A673 (cell line): ENCODE measurements at regions not wholly inside any gene's neighbourhood (a gene's known extent, or its start where the extent isn't known, plus 50 kb on each side); places are given as distances from the start of the nearest gene placed in this dataset.

ENCODE experiments used
- BruUV-seq: library from RNA; stranded (reverse); fragments of 400-500 nt; replicated peaks from 2 replicates; lab custom pipeline; 2021; lab: Mats Ljungman, UMichigan
- CTCF ChIA-PET: fragments of 300-600 bp; sonication (Branson Sonifier 250); formaldehyde crosslinking; loops from one replicate; lab custom pipeline; 2022; ENCODE audit warnings: antibody characterized with exemption; lab: Charles Lee
- POLR2A ChIA-PET: fragments of 300-600 bp; sonication (Branson Sonifier 250); formaldehyde crosslinking; loops from one replicate; lab custom pipeline; 2022; ENCODE audit warnings: antibody characterized with exemption; ENCODE audit not compliant: low non-redundant PET; lab: Charles Lee
- DNase-seq: peaks from one replicate; pipeline ENCODE4 v3.0.0-alpha.2; 2015; ENCODE audit warnings: low spot score
- H3K27ac ChIP-seq: fragments of 200-600 bp; sonication (generic); 2 replicates; pipeline ENCODE4 v1.5.1; 2016; ENCODE audit warnings: mixed run types, low read depth, mild to moderate bottlenecking, mixed read lengths, antibody characterized with exemption, low read length; ENCODE audit not compliant: poor library complexity, severe bottlenecking
- H3K27me3 ChIP-seq: fragments of 200-600 bp; sonication (generic); replicated peaks from 2 replicates; pipeline ENCODE4 v1.6.1; 2017; ENCODE audit warnings: mixed run types, low read depth, mild to moderate bottlenecking, mixed read lengths, antibody characterized with exemption, low read length; ENCODE audit not compliant: insufficient read depth, poor library complexity
- H3K36me3 ChIP-seq: fragments of 200-600 bp; sonication (generic); 2 replicates; pipeline ENCODE4 v1.6.1; 2016; ENCODE audit warnings: mixed run types, mild to moderate bottlenecking, mixed read lengths, antibody characterized with exemption, low read length; ENCODE audit not compliant: insufficient read depth, poor library complexity, severe bottlenecking
- H3K4me1 ChIP-seq: fragments of 200-600 bp; sonication (generic); 2 replicates; pipeline ENCODE4 v1.6.1; 2017; ENCODE audit warnings: mixed run types, mild to moderate bottlenecking, mixed read lengths, antibody characterized with exemption, low read length; ENCODE audit not compliant: insufficient read depth, poor library complexity, severe bottlenecking
- H3K4me3 ChIP-seq: fragments of 200-600 bp; sonication (generic); 2 replicates; pipeline ENCODE4 v1.5.1; 2016; ENCODE audit warnings: low read depth, mixed run types, mild to moderate bottlenecking, mixed read lengths, low read length; ENCODE audit not compliant: poor library complexity, severe bottlenecking
- H3K9me3 ChIP-seq: fragments of 200-600 bp; sonication (generic); 2 replicates; pipeline ENCODE4 v1.6.1; 2016; ENCODE audit warnings: mixed run types, low read depth, mild to moderate bottlenecking, mixed read lengths, antibody characterized with exemption, low read length; ENCODE audit not compliant: poor library complexity, severe bottlenecking
- CTCF ChIP-seq: fragments of 300-800, 200-600 bp; sonication (generic); conservative IDR thresholded peaks from 2 replicates; pipeline ENCODE4 v1.5.1; 2017; ENCODE audit warnings: low read depth, mild to moderate bottlenecking, antibody characterized with exemption, low read length, moderate library complexity, mixed read lengths
- EZH2 ChIP-seq: fragments of 200-600 bp; sonication (generic); IDR thresholded peaks from 2 replicates; pipeline ENCODE4 v1.6.1; 2017; ENCODE audit warnings: borderline replicate concordance, low read depth, mild to moderate bottlenecking, mixed read lengths, antibody characterized with exemption, low read length; ENCODE audit not compliant: poor library complexity, severe bottlenecking
- intact Hi-C: fragments of 100-400 bp; cut with micrococcal nuclease; formaldehyde crosslinking; loops from one replicate; pipeline ENCODE4 v1.10.0; 2022; ENCODE audit not compliant: unreplicated experiment

- Histone ChIP-seq H3K36me3 (no peaks in the 10 kb centered on the region), H3K9me3 (no peaks in the 10 kb centered on the region), H3K4me1 (no peaks in the 10 kb centered on the region), H3K27me3 (no peaks in the 10 kb centered on the region), H3K4me3 (no peak overlapping the region), H3K27ac (no peak overlapping the region)
- TF ChIP-seq CTCF: no peak
- TF ChIP-seq EZH2: no peak
- CTCF ChIA-PET: no interaction called here
- POLR2A ChIA-PET: no interaction called here
- no peak for DNase-seq
- no TSS peak for BruUV-seq
- intact Hi-C loops: loop anchor here (10.0 kb wide), 1 partner anchor 242 kb away; no protein-coding TSS in a partner anchor
Observed at GRCh38 chr12:41683023-41683422, 461.7 kb downstream of the GXYLT1 start.

- H3K4me1 ChIP-seq: no peaks in the 10 kb centered on the region
- no peak overlapping the region for H3K4me3 ChIP-seq
- intact Hi-C loops: loop anchor here (10.0 kb wide), 1 partner anchor 243 kb away; no protein-coding TSS in a partner anchor
- POLR2A ChIA-PET: no interaction called here
- TF ChIP-seq CTCF (no peak), EZH2 (no peak)
- CTCF ChIA-PET: no interaction called here
- no peak for DNase-seq
- H3K27me3 ChIP-seq: no peaks in the 10 kb centered on the region
- H3K36me3 ChIP-seq: no peaks in the 10 kb centered on the region
- no peaks in the 10 kb centered on the region for H3K9me3 ChIP-seq
- H3K27ac ChIP-seq: no peak overlapping the region
- no TSS peak for BruUV-seq
Observed at GRCh38 chr12:41681898-41682297, 462.8 kb downstream of the GXYLT1 start.

GRCh38 chr12:41680155-41680554 lies 464.5 kb downstream of the GXYLT1 start:
- H3K27ac ChIP-seq: no peak overlapping the region
- ChIA-PET POLR2A (no interaction called here), CTCF (no interaction called here)
- DNase-seq: no peak
- intact Hi-C loops: loop anchor here (10.0 kb wide), 1 partner anchor 245 kb away; no protein-coding TSS in a partner anchor
- no peaks in the 10 kb centered on the region for H3K9me3 ChIP-seq
- TF ChIP-seq CTCF (no peak), EZH2 (no peak)
- H3K36me3 ChIP-seq: no peaks in the 10 kb centered on the region
- H3K27me3 ChIP-seq: no peaks in the 10 kb centered on the region
- no peaks in the 10 kb centered on the region for H3K4me1 ChIP-seq
- BruUV-seq: no TSS peak
- no peak overlapping the region for H3K4me3 ChIP-seq
